ENCODE measurements at regions not wholly inside any gene's neighbourhood (a gene's known extent, or its start where the extent isn't known, plus 50 kb on each side); places are given as distances from the start of the nearest gene placed in this dataset.

DNA sequence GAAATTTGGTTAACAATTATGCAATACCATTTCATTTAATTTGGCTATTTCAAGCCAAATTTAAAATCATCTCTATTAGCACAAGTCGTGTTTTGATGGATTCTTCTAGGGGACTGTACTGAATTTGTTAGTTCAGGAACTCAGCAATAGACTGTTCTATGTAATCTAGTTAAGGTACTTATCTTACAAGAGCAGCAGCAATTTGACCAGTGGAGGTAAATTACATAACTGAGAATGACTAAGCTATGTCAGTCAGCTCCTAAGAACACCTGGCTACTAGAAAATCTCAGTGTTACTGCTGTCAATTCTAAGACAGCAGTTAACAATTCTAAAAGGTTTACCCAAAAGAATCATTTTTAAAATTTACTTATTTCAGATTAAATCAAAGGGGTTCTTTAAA, 513.9 kb upstream of the ZWINT start:
- no peak for TF ChIP-seq CTCF (IDR thresholded peaks at IDR 0.05; ENCODE audit: low read depth, low read length)
- H3K4me3 ChIP-seq (replicated peaks in 1 of 2; ENCODE audit: low read depth in 2 of 2, low read length in 2 of 2): no peak overlapping the region
- DNase-seq (ENCODE audit: low read depth in 2 of 2): no peak

DNA sequence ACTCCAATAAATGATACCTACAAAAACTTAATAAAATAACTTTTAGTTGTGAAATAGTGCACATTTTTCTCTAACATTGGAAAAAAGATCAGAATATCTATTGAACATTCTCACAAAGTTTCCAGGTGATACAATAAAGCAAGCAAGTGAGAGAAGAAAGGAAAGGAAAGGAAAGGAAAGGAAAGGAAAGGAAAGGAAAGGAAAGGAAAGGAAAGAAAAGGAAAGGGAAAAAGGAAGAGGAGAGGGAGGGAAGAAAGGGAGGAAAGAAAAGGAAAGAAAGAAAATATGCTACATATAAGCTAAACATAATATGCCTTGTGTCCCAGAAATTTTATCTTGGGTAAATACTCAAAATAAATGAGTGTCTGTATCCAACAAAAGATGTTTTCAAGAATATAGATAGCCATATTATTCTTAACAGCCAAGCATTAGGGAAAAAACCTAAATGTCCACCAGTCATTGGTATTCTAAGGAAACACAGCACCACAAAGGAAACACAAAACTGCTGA, 510.2 kb upstream of the ZWINT start:
- DNase-seq (ENCODE audit: low read depth in 2 of 2): no peak
- no peak for TF ChIP-seq CTCF (IDR thresholded peaks at IDR 0.05; ENCODE audit: low read depth, low read length)
- no peak overlapping the region for H3K4me3 ChIP-seq (replicated peaks in 1 of 2; ENCODE audit: low read depth in 2 of 2, low read length in 2 of 2)

DNA sequence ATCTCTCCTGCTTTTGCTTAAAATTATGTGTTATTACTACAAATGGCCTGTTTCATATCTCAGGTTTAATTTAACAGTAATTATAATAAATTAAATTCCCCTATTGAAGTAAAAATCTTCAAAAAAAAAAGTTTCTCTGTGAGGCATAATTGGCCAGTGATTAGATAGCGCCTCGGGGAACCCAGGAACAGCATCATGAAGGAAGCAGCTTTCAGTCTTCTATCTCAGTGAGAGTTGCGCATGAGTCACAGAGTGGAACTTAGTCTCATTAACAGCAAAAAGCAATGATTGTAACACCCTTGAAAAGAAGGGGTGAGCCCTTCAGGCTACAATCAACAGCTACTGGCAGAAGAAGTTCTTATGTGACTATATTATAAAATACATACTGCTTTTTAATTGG, 506.2 kb upstream of the ZWINT start:
- no peak overlapping the region for H3K4me3 ChIP-seq (replicated peaks in 1 of 2; ENCODE audit: low read depth in 2 of 2, low read length in 2 of 2)
- no peak for TF ChIP-seq CTCF (IDR thresholded peaks at IDR 0.05; ENCODE audit: low read depth, low read length)
- no peak for DNase-seq (ENCODE audit: low read depth in 2 of 2)

DNA sequence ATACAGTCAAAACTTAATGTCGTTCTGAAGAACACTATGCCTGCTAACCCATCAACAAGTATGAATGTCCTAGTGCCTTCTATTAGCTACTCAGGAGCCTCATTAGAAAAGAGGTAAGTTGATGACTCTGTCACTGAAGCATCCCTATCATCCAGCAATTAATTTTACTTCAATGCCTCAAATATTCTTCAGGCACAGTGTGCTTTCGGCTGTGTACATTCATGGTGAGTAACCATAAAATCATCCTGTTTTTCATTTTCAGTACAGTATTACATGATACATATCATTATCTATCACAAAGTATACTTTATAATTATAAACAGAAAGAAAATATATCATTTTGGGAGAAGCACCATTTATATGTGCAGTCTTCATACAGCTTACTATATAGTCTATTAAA, 495.5 kb upstream of the ZWINT start:
- TF ChIP-seq CTCF (IDR thresholded peaks at IDR 0.05; ENCODE audit: low read depth, low read length): no peak
- H3K4me3 ChIP-seq (replicated peaks in 1 of 2; ENCODE audit: low read depth in 2 of 2, low read length in 2 of 2): no peak overlapping the region
- DNase-seq (ENCODE audit: low read depth in 2 of 2): no peak

DNA sequence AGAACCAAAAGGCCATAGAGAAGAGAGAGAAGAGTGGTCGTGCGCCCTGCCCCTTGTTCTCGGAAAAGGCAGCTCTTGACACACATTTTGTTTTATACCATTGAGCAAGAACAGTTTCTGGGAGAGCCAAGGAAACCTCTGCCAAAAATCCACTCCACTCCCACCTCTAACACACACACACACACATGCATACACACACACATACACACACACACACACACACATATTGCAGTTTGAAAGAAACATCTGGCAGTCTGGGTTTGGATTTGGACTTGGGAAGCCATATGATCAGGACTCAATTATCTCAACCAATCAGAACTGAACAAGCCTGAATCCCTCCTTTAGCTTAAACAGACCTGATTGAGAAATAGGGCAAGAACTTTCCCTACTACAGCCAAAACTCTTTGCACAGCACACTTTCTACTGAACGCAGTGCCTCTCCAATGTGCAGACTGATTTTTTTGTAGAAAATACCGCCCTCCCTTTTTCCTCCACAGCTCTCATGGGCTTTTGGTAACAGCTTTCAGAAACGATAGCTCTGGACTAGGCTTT, 484.0 kb upstream of the ZWINT start:
- H3K4me3 ChIP-seq (replicated peaks in 1 of 2; ENCODE audit: low read depth in 2 of 2, low read length in 2 of 2): no peak overlapping the region
- no peak for DNase-seq (ENCODE audit: low read depth in 2 of 2)
- TF ChIP-seq CTCF (IDR thresholded peaks at IDR 0.05; ENCODE audit: low read depth, low read length): no peak

DNA sequence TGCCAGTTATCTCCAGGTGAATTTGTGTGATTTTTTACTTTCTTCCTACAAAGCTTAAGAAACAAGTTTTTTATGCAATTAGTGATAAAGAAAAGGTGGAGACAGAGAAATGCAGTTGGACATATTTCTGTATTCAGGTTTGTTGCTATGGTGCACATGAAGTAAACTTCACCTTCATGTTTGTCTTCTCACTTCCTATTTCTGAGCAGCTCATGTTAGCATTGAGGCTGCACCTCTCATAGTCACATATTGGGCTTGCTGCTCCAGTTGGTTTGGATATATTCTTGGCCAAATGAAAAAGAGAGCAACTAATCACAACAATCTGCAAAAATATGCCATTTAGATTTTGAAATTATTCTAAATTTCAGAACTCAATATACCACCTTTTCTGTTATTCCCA, 475.6 kb upstream of the ZWINT start:
- DNase-seq (ENCODE audit: low read depth in 2 of 2): no peak
- no peak for TF ChIP-seq CTCF (IDR thresholded peaks at IDR 0.05; ENCODE audit: low read depth, low read length)

DNA sequence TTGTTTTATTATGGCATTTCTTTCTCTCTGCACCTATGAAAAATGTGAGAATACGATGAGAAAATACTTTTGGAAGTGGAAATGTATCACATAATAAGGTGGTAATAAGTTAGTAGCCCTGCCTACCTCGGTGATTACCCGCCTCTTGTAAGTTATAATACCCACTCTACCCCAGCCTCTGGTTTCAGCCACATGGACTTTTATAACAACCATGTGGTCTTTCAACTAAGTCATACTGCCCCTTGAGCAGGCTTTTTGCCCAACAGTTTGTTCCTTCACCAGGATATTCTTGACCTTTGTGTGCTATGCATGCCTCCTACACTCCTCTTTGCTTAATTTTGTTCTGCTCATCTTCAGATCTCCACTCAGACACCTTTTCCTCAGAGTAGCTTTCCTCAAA, 470.6 kb upstream of the ZWINT start:
- no peak overlapping the region for H3K4me3 ChIP-seq (replicated peaks in 1 of 2; ENCODE audit: low read depth in 2 of 2, low read length in 2 of 2)
- no peak for TF ChIP-seq CTCF (IDR thresholded peaks at IDR 0.05; ENCODE audit: low read depth, low read length)
- no peak for DNase-seq (ENCODE audit: low read depth in 2 of 2)

More for the DNA sequence above, 475.6 kb upstream of the ZWINT start:
- H3K4me3 ChIP-seq (replicated peaks in 1 of 2; ENCODE audit: low read depth in 2 of 2, low read length in 2 of 2): no peak overlapping the region
